ENCODE measurements at regions not wholly inside any gene's neighbourhood (a gene's known extent, or its start where the extent isn't known, plus 50 kb on each side); places are given as distances from the start of the nearest gene placed in this dataset.

DNA sequence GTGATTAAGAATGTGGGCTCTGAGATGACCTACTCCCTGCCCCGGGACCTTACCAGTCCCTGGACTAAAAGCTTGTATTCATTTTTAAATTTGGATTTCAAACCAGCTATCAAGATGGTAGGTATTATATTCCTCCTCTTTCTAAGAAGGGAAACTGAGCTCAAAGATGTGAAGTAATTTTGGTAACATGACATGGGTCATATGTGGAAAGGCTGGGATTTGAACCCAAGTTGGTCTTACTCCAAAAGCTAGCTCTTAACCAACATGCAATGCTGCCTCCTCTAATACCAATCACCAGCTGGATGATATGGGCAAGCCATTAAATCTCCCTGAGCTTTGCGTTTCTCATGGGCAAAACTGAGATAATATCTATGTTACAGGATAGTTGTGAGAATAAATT is 166.4 kb upstream of the SLC38A2 start:
- TF ChIP-seq CTCF (IDR thresholded peaks at IDR 0.05; ENCODE audit: poor library complexity, severe bottlenecking): no peak
- TF ChIP-seq POLR2AphosphoS5 (IDR thresholded peaks at IDR 0.05): no peak
- TF ChIP-seq EZH2 (IDR thresholded peaks at IDR 0.05; ENCODE audit: borderline replicate concordance, insufficient read depth, low read length, poor library complexity, severe bottlenecking): no peak
